ENCODE measurements at regions not wholly inside any gene's neighbourhood (a gene's known extent, or its start where the extent isn't known, plus 50 kb on each side); places are given as distances from the start of the nearest gene placed in this dataset.

- H3K9me3 ChIP-seq (ENCODE audit: control insufficient read depth in 2 of 2, low read length in 2 of 2), result no peaks in the 10 kb centered on the region
- H3K36me3 ChIP-seq (ENCODE audit: control insufficient read depth in 2 of 2, insufficient read depth in 2 of 2, low read length in 2 of 2), result no peaks in the 10 kb centered on the region
- peaks cover 5% of the 10 kb centered on the region for H3K4me1 ChIP-seq (ENCODE audit: control insufficient read depth, insufficient read depth, low read length)
- H3K4me3 ChIP-seq (ENCODE audit: low read length in 2 of 2), result no peak overlapping the region
- H3K9ac ChIP-seq (ENCODE audit: low read length in 2 of 2), result no peak overlapping the region
- H3K27me3 ChIP-seq (ENCODE audit: control insufficient read depth in 1 of 2, insufficient read depth in 2 of 2, low read length in 2 of 2), result no peaks in the 10 kb centered on the region
- no peak overlapping the region for H3K27ac ChIP-seq (ENCODE audit: low read length)
Observed at GRCh38 chr17:77771145-77771544, 187.4 kb upstream of the TNRC6C start.

GRCh38 chr17:77771587-77771986 is 186.9 kb upstream of the TNRC6C start:
- peaks cover 5% of the 10 kb centered on the region for H3K4me1 ChIP-seq (ENCODE audit: control insufficient read depth, insufficient read depth, low read length)
- no peak overlapping the region for H3K27ac ChIP-seq (ENCODE audit: low read length)
- H3K4me3 ChIP-seq (ENCODE audit: low read length in 2 of 2), result no peak overlapping the region
- H3K27me3 ChIP-seq (ENCODE audit: control insufficient read depth in 1 of 2, insufficient read depth in 2 of 2, low read length in 2 of 2), result no peaks in the 10 kb centered on the region
- H3K9me3 ChIP-seq (ENCODE audit: control insufficient read depth in 2 of 2, low read length in 2 of 2), result no peaks in the 10 kb centered on the region
- H3K9ac ChIP-seq (ENCODE audit: low read length in 2 of 2), result no peak overlapping the region
- no peaks in the 10 kb centered on the region for H3K36me3 ChIP-seq (ENCODE audit: control insufficient read depth in 2 of 2, insufficient read depth in 2 of 2, low read length in 2 of 2)

GRCh38 chr17:77771998-77772397 is 186.5 kb upstream of the TNRC6C start:
- Histone ChIP-seq H3K9ac (ENCODE audit: low read length in 2 of 2) (no peak overlapping the region), H3K4me3 (ENCODE audit: low read length in 2 of 2) (no peak overlapping the region), H3K27ac (ENCODE audit: low read length) (no peak overlapping the region), H3K27me3 (ENCODE audit: control insufficient read depth in 1 of 2, insufficient read depth in 2 of 2, low read length in 2 of 2) (no peaks in the 10 kb centered on the region), H3K9me3 (ENCODE audit: control insufficient read depth in 2 of 2, low read length in 2 of 2) (no peaks in the 10 kb centered on the region), H3K36me3 (ENCODE audit: control insufficient read depth in 2 of 2, insufficient read depth in 2 of 2, low read length in 2 of 2) (no peaks in the 10 kb centered on the region), H3K4me1 (ENCODE audit: control insufficient read depth, insufficient read depth, low read length) (peaks cover 5% of the 10 kb centered on the region)

GRCh38 chr17:77772461-77772897 is 186.0 kb upstream of the TNRC6C start:
- Histone ChIP-seq H3K27me3 (ENCODE audit: control insufficient read depth in 1 of 2, insufficient read depth in 2 of 2, low read length in 2 of 2) (no peaks in the 10 kb centered on the region), H3K4me1 (ENCODE audit: control insufficient read depth, insufficient read depth, low read length) (peaks cover 5% of the 10 kb centered on the region), H3K4me3 (ENCODE audit: low read length in 2 of 2) (no peak overlapping the region), H3K27ac (ENCODE audit: low read length) (no peak overlapping the region), H3K36me3 (ENCODE audit: control insufficient read depth in 2 of 2, insufficient read depth in 2 of 2, low read length in 2 of 2) (no peaks in the 10 kb centered on the region), H3K9ac (ENCODE audit: low read length in 2 of 2) (no peak overlapping the region), H3K9me3 (ENCODE audit: control insufficient read depth in 2 of 2, low read length in 2 of 2) (no peaks in the 10 kb centered on the region)

- Histone ChIP-seq H3K4me1 (ENCODE audit: control insufficient read depth, insufficient read depth, low read length) (peaks cover 5% of the 10 kb centered on the region), H3K9ac (ENCODE audit: low read length in 2 of 2) (no peak overlapping the region), H3K36me3 (ENCODE audit: control insufficient read depth in 2 of 2, insufficient read depth in 2 of 2, low read length in 2 of 2) (no peaks in the 10 kb centered on the region), H3K27ac (ENCODE audit: low read length) (no peak overlapping the region), H3K9me3 (ENCODE audit: control insufficient read depth in 2 of 2, low read length in 2 of 2) (no peaks in the 10 kb centered on the region), H3K27me3 (ENCODE audit: control insufficient read depth in 1 of 2, insufficient read depth in 2 of 2, low read length in 2 of 2) (no peaks in the 10 kb centered on the region), H3K4me3 (ENCODE audit: low read length in 2 of 2) (no peak overlapping the region)
Observed at GRCh38 chr17:77772899-77773358, 185.6 kb upstream of the TNRC6C start.

- no peaks in the 10 kb centered on the region for H3K36me3 ChIP-seq (ENCODE audit: control insufficient read depth in 2 of 2, insufficient read depth in 2 of 2, low read length in 2 of 2)
Observed at GRCh38 chr17:77774182-77774581, 184.3 kb upstream of the TNRC6C start.

GRCh38 chr17:77778636-77779489 is 179.6 kb upstream of the TNRC6C start:
- Histone ChIP-seq H3K4me3 (ENCODE audit: low read length in 2 of 2) (peak overlapping the region; percentile 49 to 55), H3K4me1 (ENCODE audit: control insufficient read depth, insufficient read depth, low read length) (peaks cover 27% of the 10 kb centered on the region), H3K36me3 (ENCODE audit: control insufficient read depth in 2 of 2, insufficient read depth in 2 of 2, low read length in 2 of 2) (no peaks in the 10 kb centered on the region), H3K27me3 (ENCODE audit: control insufficient read depth in 1 of 2, insufficient read depth in 2 of 2, low read length in 2 of 2) (no peaks in the 10 kb centered on the region), H3K9me3 (ENCODE audit: control insufficient read depth in 2 of 2, low read length in 2 of 2) (no peaks in the 10 kb centered on the region), H3K9ac (ENCODE audit: low read length in 2 of 2) (peak overlapping the region; percentile 58 to 69), H3K27ac (ENCODE audit: low read length) (peak overlapping the region; percentile 85)

More at GRCh38 chr17:77774182-77774581, 184.3 kb upstream of the TNRC6C start:
- H3K27ac ChIP-seq (ENCODE audit: low read length), result no peak overlapping the region
- H3K4me3 ChIP-seq (ENCODE audit: low read length in 2 of 2), result no peak overlapping the region
- no peaks in the 10 kb centered on the region for H3K9me3 ChIP-seq (ENCODE audit: control insufficient read depth in 2 of 2, low read length in 2 of 2)
- H3K27me3 ChIP-seq (ENCODE audit: control insufficient read depth in 1 of 2, insufficient read depth in 2 of 2, low read length in 2 of 2), result no peaks in the 10 kb centered on the region
- peaks cover 9% of the 10 kb centered on the region for H3K4me1 ChIP-seq (ENCODE audit: control insufficient read depth, insufficient read depth, low read length)
- no peak overlapping the region for H3K9ac ChIP-seq (ENCODE audit: low read length in 2 of 2)

GRCh38 chr17:77779711-77780539 is 178.6 kb upstream of the TNRC6C start:
- Histone ChIP-seq H3K9ac (ENCODE audit: low read length in 2 of 2) (peak overlapping the region; percentile 58 to 69), H3K27me3 (ENCODE audit: control insufficient read depth in 1 of 2, insufficient read depth in 2 of 2, low read length in 2 of 2) (no peaks in the 10 kb centered on the region), H3K36me3 (ENCODE audit: control insufficient read depth in 2 of 2, insufficient read depth in 2 of 2, low read length in 2 of 2) (no peaks in the 10 kb centered on the region), H3K9me3 (ENCODE audit: control insufficient read depth in 2 of 2, low read length in 2 of 2) (no peaks in the 10 kb centered on the region), H3K4me3 (ENCODE audit: low read length in 2 of 2) (peak overlapping the region; percentile 49), H3K27ac (ENCODE audit: low read length) (peak overlapping the region; percentile 85), H3K4me1 (ENCODE audit: control insufficient read depth, insufficient read depth, low read length) (peaks cover 27% of the 10 kb centered on the region)

- no peak overlapping the region for H3K9ac ChIP-seq (ENCODE audit: low read length in 2 of 2)
- H3K27me3 ChIP-seq (ENCODE audit: control insufficient read depth in 1 of 2, insufficient read depth in 2 of 2, low read length in 2 of 2), result no peaks in the 10 kb centered on the region
- H3K27ac ChIP-seq (ENCODE audit: low read length), result no peak overlapping the region
- H3K36me3 ChIP-seq (ENCODE audit: control insufficient read depth in 2 of 2, insufficient read depth in 2 of 2, low read length in 2 of 2), result no peaks in the 10 kb centered on the region
- no peaks in the 10 kb centered on the region for H3K9me3 ChIP-seq (ENCODE audit: control insufficient read depth in 2 of 2, low read length in 2 of 2)
- no peak overlapping the region for H3K4me3 ChIP-seq (ENCODE audit: low read length in 2 of 2)
- peaks cover 27% of the 10 kb centered on the region for H3K4me1 ChIP-seq (ENCODE audit: control insufficient read depth, insufficient read depth, low read length)
Observed at GRCh38 chr17:77781536-77781935, 177.0 kb upstream of the TNRC6C start.

GRCh38 chr17:77782201-77782600 is 176.3 kb upstream of the TNRC6C start:
- peaks cover 27% of the 10 kb centered on the region for H3K4me1 ChIP-seq (ENCODE audit: control insufficient read depth, insufficient read depth, low read length)

More at GRCh38 chr17:77782201-77782600, 176.3 kb upstream of the TNRC6C start:
- H3K9me3 ChIP-seq (ENCODE audit: control insufficient read depth in 2 of 2, low read length in 2 of 2), result no peaks in the 10 kb centered on the region
- H3K4me3 ChIP-seq (ENCODE audit: low read length in 2 of 2), result no peak overlapping the region
- H3K36me3 ChIP-seq (ENCODE audit: control insufficient read depth in 2 of 2, insufficient read depth in 2 of 2, low read length in 2 of 2), result no peaks in the 10 kb centered on the region
- H3K27me3 ChIP-seq (ENCODE audit: control insufficient read depth in 1 of 2, insufficient read depth in 2 of 2, low read length in 2 of 2), result no peaks in the 10 kb centered on the region
- no peak overlapping the region for H3K9ac ChIP-seq (ENCODE audit: low read length in 2 of 2)
- no peak overlapping the region for H3K27ac ChIP-seq (ENCODE audit: low read length)
